Thyroid gland (tissue), 4 donors: ENCODE measurements at regions not wholly inside any gene's neighbourhood (a gene's known extent, or its start where the extent isn't known, plus 50 kb on each side); places are given as distances from the start of the nearest gene placed in this dataset.

ENCODE experiments used
- DNase-seq, 2 donors: peaks; one replicate each; pipeline ENCODE4 v3.0.0-alpha.2; 2019
- H3K27ac ChIP-seq, 3 donors: fragments of 200-600 bp; sonication (generic); 1 replicate in 2 of 3; 2 replicates in 1 of 3; pipeline ENCODE4 v1.5.1; 2016 to 2019; ENCODE audit warnings: mild to moderate bottlenecking in 1 of 3, moderate library complexity in 1 of 3
- H3K27me3 ChIP-seq: fragments of 200-600 bp; sonication (generic); one replicate; pipeline ENCODE4 v1.5.1; 2019
- H3K36me3 ChIP-seq, 2 donors: fragments of 200-600 bp; sonication (generic); one replicate each; pipeline ENCODE4 v1.5.1; 2016 to 2019
- H3K4me1 ChIP-seq, 2 donors: fragments of 200-600 bp; sonication (generic); one replicate each; pipeline ENCODE4 v1.5.1; 2017 to 2019
- H3K4me3 ChIP-seq, 3 donors: fragments of 200-600 bp; sonication (generic); replicated peaks in 1 of 3; 1 replicate in 2 of 3; 2 replicates in 1 of 3; pipeline ENCODE4 v1.5.1; 2016; ENCODE audit warnings: mild to moderate bottlenecking in 1 of 3
- H3K9me3 ChIP-seq: fragments of 200-600 bp; sonication (generic); one replicate; pipeline ENCODE4 v1.5.1; 2017
- CTCF ChIP-seq, 6 experiments: fragments of 200-600 bp in 3 of 6; fragments of 450-650 bp in 3 of 6; sonication (generic) in 3 of 6; IDR thresholded peaks; one replicate each; pipeline ENCODE4 v1.5.1; 2016 to 2019; ENCODE audit warnings: antibody characterized with exemption in 6 of 6, mild to moderate bottlenecking in 2 of 6, inconsistent platforms in 1 of 6, moderate library complexity in 1 of 6
- POLR2A ChIP-seq, 2 donors: fragments of 450-650 bp; IDR thresholded peaks; one replicate each; pipeline ENCODE4 v1.6.1; 2017; ENCODE audit warnings: antibody characterized with exemption in 2 of 2, mild to moderate bottlenecking in 2 of 2, moderate library complexity in 1 of 2
- WGBS, 2 donors: methylation state at CpG; one replicate each; pipeline ENCODE4 v1.1.5; 2017; 5-methylcytosine and 5-hydroxymethylcytosine counted together
- intact Hi-C: fragments of 100-400 bp; cut with DNase I; formaldehyde crosslinking; loops from one replicate; pipeline ENCODE4 v1.15.1; 2023

GRCh38 chr10:28127881-28128280 is 129.0 kb upstream of the ODAD2 start:
- no peaks in the 10 kb centered on the region for H3K9me3 ChIP-seq
- no peak overlapping the region for H3K27ac ChIP-seq
- intact Hi-C loops = no loop called here
- no peaks in the 10 kb centered on the region for H3K27me3 ChIP-seq
- TF ChIP-seq POLR2A (IDR thresholded peaks at IDR 0.05) (no peak), CTCF (IDR thresholded peaks at IDR 0.05) (no peak)
- 95 to 99% methylated on average over 3 of the region's 3 CpGs for WGBS, 2 donors
- DNase-seq = no peak
- H3K4me1 ChIP-seq = no peaks in the 10 kb centered on the region
- H3K4me3 ChIP-seq = no peak overlapping the region
- H3K36me3 ChIP-seq = no peaks in the 10 kb centered on the region

DNA sequence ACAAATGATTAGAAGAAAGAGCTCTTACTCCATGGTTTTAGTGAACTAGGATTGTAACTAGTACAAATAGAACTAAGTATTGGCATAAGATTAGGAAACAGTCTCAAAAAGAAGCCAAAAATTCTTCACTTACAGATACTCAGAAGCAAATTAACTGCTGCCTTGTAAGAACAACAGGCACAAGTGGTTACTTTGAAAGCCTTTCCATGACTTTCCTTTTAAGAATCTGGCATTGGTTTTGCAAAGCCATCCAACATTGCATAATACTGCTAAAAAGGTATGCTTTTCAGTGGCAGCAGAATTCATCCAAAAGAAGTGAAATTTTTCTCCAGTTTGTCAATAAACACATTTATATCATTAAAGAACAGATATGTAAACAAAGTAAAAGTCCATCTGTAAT is 126.8 kb upstream of the ODAD2 start:
- TF ChIP-seq POLR2A (IDR thresholded peaks at IDR 0.05) = no peak
- TF ChIP-seq CTCF (IDR thresholded peaks at IDR 0.05) = no peak
- no peaks in the 10 kb centered on the region for H3K36me3 ChIP-seq
- H3K27me3 ChIP-seq = no peaks in the 10 kb centered on the region
- no peak overlapping the region for H3K27ac ChIP-seq
- no peak overlapping the region for H3K4me3 ChIP-seq
- no peaks in the 10 kb centered on the region for H3K9me3 ChIP-seq
- H3K4me1 ChIP-seq = peaks cover 5 to 9% of the 10 kb centered on the region in 2 donors
- DNase-seq = no peak
- intact Hi-C loops = no loop called here

- Histone ChIP-seq H3K27ac (no peak overlapping the region), H3K9me3 (no peaks in the 10 kb centered on the region), H3K36me3 (no peaks in the 10 kb centered on the region), H3K27me3 (no peaks in the 10 kb centered on the region), H3K4me1 (peaks cover 11 to 13% of the 10 kb centered on the region in 2 donors), H3K4me3 (no peak overlapping the region)
- no peak for TF ChIP-seq POLR2A (IDR thresholded peaks at IDR 0.05)
- TF ChIP-seq CTCF (IDR thresholded peaks at IDR 0.05) = no peak
- WGBS, 2 donors = 42 to 44% methylated on average over 4 of the region's 4 CpGs
- intact Hi-C loops = no loop called here
- DNase-seq = no peak
These were observed 121.9 kb upstream of the ODAD2 start for GRCh38 chr10:28120795-28121194.

DNA sequence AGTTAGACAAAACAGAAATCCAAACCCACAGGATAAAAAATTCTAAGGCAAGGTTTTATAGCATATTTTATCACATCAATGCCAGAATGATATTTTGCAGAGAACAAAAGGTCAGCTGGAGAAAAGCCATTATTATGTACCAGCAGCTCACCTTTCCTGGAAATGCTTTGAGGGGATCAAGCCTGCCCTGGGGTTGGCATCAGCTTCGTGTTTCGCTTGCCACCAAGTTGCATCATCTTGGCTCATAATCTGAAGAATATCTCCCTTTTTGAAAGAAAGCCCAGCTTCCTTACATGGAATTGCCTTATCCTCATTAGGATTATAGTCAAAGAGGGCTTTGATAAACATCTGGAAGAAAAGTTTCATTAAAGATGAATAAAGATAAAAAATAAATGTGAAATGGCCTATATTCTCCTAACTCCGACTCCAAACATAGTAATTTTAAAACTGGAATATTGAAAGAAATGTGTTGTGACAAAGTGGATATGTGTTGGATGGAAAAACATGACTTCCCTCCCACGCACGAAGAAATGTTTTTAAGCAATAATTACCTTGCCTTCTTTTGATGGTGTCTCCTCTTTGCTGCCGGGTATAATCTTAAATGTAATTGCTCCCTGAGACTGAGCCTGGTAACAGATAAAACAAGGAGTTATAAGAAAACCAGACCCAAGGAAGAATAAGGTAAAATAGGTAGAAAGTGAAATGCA is 121.3 kb upstream of the ODAD2 start:
- Histone ChIP-seq H3K9me3 (no peaks in the 10 kb centered on the region), H3K4me3 (no peak overlapping the region), H3K36me3 (no peaks in the 10 kb centered on the region), H3K4me1 (peaks cover 11 to 13% of the 10 kb centered on the region in 2 donors), H3K27me3 (no peaks in the 10 kb centered on the region), H3K27ac (no peak overlapping the region)
- intact Hi-C loops = no loop called here
- no peak for TF ChIP-seq CTCF (IDR thresholded peaks at IDR 0.05)
- TF ChIP-seq POLR2A (IDR thresholded peaks at IDR 0.05) = no peak
- DNase-seq = no peak
- WGBS, 2 donors = 66 to 77% methylated on average over 6 of the region's 6 CpGs

DNA sequence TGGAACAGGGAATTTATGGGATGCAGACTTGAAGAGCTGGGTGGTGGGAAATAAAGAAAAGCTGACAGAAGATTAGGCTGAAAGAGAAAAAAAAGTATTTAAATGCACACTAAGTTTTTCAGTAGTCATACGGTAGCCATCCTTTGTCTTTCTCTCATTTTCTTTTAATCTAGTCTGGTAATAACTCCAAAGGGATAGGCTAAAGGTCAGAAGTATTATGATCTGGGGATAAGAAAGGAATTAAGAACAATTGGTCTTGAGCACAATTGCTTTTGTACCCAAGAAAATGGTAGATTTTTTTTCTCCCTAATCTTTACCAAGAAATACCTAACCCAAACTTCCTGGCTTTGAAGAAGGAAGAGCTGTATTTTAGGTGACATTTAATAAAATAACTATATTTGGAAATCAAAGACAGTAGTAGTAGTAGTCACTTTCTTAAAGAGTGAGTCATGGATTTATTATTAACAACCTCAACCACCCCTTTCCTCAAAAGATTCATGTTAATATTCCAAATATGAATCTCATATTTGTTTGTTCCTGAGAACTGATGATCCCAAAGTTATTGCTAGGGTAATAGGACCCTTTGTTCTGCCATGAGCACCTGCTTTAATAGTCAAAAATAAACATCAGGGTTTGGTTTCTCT is 120.2 kb upstream of the ODAD2 start:
- no peaks in the 10 kb centered on the region for H3K9me3 ChIP-seq
- H3K4me3 ChIP-seq = no peak overlapping the region
- no peaks in the 10 kb centered on the region for H3K36me3 ChIP-seq
- TF ChIP-seq POLR2A (IDR thresholded peaks at IDR 0.05) (no peak), CTCF (IDR thresholded peaks at IDR 0.05) (no peak)
- no peak overlapping the region for H3K27ac ChIP-seq
- intact Hi-C loops = no loop called here
- peaks cover 11 to 13% of the 10 kb centered on the region in 2 donors for H3K4me1 ChIP-seq
- 86 to 95% methylated on average over 1 of the region's 1 CpG for WGBS, 2 donors
- no peak for DNase-seq
- H3K27me3 ChIP-seq = no peaks in the 10 kb centered on the region
